Panc1 (cell line): ENCODE measurements at regions not wholly inside any gene's neighbourhood (a gene's known extent, or its start where the extent isn't known, plus 50 kb on each side); places are given as distances from the start of the nearest gene placed in this dataset.
"Not testable (repeated sequence)": the region's sequence is repeated elsewhere in the genome, so short reads cannot be mapped to it uniquely, and the experiment has no call there.

Experiments
- SIN3A ChIP-seq: IDR thresholded peaks from 2 replicates; pipeline ENCODE4 v1.6.1; 2012; ENCODE audit warnings: low read depth, mild to moderate bottlenecking, low read length, moderate library complexity, borderline replicate concordance; ENCODE audit not compliant: insufficient read depth
- TF ChIP-seq, protein P1 (sequence below): fragments of 450-650 bp; IDR thresholded peaks from 2 replicates; pipeline ENCODE4 v1.5.1; 2017; ENCODE audit warnings: mild to moderate bottlenecking

GRCh38 chr4:81300352-81300751, 85.3 kb upstream of the PRKG2 start:
- TF ChIP-seq, protein P1, sequence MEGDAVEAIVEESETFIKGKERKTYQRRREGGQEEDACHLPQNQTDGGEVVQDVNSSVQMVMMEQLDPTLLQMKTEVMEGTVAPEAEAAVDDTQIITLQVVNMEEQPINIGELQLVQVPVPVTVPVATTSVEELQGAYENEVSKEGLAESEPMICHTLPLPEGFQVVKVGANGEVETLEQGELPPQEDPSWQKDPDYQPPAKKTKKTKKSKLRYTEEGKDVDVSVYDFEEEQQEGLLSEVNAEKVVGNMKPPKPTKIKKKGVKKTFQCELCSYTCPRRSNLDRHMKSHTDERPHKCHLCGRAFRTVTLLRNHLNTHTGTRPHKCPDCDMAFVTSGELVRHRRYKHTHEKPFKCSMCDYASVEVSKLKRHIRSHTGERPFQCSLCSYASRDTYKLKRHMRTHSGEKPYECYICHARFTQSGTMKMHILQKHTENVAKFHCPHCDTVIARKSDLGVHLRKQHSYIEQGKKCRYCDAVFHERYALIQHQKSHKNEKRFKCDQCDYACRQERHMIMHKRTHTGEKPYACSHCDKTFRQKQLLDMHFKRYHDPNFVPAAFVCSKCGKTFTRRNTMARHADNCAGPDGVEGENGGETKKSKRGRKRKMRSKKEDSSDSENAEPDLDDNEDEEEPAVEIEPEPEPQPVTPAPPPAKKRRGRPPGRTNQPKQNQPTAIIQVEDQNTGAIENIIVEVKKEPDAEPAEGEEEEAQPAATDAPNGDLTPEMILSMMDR = not testable (repeated sequence)
- TF ChIP-seq SIN3A = not testable (repeated sequence)
